NCI-H128 (cell line): ENCODE measurements at regions not wholly inside any gene's neighbourhood (a gene's known extent, or its start where the extent isn't known, plus 50 kb on each side); places are given as distances from the start of the nearest gene placed in this dataset.
"Not testable (repeated sequence)": the region's sequence is repeated elsewhere in the genome, so short reads cannot be mapped to it uniquely, and the experiment has no call there.

Source experiments
- DNase-seq: peaks from one replicate; lab custom pipeline; 2025; ENCODE audit not compliant: unreplicated experiment; lab: John Stamatoyannopoulos, UW

DNA sequence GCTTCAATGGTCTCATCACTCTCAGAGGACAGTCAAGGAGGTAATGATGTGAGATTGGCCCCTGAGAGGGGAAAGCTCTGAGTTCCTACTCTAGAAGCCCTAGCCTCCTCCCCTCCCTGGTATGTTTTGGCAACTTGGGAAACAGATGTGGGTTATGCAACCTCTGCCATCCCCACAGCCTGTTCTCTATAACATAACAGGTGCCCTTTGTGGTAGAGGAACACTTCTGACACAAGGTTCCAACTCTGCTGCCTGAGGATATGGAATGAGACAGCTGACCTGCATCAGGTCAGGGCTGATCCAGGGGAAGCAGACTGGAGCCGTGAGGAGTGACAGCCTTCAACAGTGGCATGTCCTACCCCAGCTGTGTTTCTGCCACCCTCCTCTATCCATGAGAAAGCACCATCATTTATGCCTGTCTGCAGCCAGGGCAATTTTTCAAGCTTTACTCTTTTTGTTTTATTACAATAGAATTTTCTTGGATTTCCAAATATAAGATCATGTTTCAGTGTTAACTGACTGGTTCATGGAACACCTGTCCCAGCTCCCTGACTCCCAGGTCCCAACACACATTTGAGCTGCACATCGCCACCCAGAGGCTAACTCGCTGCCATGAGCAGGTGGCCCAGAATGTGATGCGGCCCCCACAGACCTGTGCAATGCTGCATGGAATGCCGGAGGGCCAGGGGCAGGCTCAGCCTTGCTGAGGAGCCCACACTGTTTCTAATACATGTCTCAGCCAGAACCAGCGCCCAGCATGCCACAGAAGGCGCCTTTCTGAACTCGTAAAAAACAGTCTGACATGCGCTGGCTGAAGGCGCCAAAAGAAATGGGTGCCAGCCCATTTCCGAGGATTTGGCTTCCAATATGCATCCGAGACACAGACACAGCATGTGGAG lies 124.8 kb upstream of the CHST15 start:
- no peak for DNase-seq

DNA sequence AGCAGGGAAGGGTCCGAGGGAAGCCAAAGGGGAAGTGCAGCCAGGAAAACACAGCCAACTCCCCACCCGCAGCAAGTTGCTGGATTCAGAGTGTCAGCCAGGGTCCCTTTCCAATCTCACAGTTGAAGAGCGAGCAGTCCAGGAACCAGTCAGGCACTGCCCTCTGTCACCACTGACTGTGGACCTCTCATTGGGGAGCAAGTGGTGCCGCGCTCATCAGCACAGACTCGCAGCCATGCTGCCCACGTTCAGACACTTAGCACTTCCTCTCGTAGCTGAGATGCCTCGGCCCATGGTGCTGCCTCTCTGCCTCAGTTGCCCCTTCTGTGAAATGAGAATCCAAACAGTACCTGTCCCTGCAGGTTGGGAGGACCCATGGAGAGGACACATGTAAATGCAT lies 123.6 kb upstream of the CHST15 start:
- DNase-seq, result no peak

DNA sequence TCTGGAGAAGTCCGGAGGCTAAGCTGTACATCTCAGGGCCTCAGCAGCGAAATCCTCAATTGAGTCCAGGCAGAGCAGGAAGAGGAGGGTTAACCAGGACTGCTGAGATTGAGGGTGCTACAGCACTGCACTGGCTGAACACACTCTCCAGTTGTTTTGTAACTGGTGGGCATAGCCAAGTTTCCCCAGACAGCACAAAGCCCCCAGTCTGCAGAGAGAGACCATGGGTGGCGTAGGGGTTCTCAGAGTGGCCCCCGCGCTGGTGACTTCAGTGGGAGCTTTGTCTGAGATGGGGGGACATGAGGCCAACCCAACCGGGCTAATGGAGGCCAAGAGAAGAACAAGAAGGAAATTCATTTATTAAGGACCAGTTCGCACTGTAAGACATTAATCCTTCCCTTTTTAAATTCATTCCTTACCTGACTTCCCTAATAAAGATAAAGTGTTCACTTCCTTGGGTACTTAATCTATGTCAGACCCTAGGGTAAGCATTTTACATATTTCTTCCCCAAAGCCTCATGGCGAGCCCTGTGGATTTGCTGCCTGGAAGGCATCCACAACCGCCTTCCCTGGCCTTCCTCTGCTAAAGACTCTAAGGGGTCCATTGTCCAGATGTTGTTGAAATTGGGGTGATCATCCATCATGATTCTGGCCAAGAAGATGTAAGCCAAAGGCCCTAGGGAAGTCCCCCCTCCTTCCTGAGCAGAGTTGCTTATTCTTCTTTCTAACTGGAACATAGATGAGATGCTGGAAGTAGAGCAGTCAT lies 121.4 kb upstream of the CHST15 start:
- no peak for DNase-seq

DNA sequence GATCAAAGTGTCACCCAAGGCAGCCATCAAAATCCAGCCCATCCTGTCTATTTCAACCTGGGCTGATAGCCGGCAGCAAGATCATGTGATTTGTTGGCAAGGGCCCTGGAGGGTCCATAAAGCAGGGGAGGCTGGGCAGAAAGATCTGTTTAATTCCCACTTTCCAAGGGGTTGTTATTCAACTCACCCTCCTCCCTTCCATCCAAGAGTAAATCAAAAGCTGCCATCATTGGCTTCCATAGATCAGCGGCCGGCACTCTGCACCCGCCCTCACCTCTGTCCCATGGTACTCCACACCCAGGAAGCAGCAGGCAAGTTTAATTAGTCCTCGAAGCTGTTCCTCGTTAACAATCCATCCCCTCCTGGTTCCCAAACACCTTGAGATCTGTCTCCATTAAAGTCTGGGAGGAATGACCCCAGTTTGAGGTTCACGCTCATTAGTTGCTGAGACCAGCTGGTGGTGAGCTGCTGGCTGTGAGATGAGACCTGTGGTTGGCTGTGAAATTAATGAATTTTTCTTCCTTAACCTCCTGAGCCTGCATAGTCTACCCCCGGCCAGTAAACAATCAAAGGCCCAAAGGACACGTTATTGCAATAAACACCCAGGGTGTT lies 120.6 kb upstream of the CHST15 start:
- DNase-seq, result no peak

DNA sequence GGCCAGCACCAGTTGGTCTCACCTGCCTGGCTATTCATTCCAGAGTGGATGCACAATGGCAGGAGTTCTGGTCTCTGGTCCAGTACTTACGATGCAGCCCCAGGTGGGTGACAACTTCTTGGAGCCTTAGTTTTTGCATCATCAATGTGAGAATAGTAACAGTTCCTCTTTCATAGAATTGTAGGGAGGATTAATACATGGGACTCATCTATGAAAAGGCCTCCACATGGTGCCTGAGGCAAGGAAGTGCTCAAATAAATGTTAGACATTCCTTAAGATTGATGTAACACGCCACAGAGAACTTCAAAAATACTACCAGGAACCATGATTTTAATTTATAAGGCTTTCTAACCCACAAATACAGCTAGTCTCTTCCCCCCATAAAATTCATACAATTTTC lies 120.1 kb upstream of the CHST15 start:
- DNase-seq, result no peak

DNA sequence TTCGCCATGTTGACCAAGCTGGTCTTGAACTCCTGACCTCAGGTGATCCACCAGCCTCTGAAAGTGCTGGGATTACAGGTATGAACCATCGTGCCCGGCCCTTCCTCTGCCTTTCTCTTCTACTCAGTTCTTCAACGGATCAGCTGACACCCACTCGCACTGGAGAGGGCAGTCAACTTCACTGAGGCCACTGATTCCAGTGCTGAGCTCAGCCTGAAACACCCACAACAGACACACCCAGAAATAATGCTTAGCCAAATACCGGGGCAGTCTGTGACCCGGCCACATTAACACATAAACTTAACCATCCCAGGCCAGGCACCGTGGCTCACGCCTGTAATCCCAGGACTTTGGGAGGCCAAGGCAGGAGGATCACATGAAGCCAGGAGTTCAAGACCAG lies 119.3 kb upstream of the CHST15 start:
- no peak for DNase-seq

DNA sequence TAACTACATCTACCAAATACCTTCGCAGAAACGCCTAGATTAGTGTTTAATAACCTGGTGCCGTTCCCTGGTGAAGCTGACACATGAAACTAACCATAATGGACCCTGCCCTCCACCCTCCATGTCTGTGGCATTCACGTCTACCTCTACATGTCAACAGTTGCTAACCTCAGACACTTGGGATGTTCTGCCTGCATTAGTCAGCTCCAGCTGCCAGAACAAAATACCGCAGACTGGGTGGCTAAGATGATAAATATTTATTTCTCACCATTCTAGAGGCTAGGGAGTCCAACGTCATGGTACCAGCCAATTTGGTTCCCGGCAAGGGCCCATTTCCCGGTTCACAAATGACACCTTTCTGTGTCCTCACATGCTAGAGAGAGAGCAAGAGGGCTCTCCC lies 118.5 kb upstream of the CHST15 start:
- DNase-seq, result no peak

DNA sequence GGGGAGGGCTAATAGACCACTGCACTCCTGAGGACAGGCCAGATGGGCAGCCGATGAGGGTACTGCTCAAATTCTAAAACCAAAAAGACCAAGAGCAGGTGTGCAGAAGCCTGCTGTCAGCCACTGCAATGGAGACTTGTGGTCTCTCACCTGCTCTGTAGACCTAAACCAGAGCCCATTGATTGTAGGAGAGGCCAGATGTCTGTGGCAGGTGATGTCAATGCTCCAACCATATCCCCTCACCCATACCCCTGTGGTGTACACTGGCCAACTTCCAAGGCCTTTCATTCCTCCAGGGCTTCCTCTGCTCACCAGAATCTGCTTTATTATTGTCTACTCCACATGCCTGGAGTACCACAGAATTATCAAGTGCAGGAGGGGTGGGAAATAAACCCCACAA lies 116.9 kb upstream of the CHST15 start:
- no peak for DNase-seq

DNA sequence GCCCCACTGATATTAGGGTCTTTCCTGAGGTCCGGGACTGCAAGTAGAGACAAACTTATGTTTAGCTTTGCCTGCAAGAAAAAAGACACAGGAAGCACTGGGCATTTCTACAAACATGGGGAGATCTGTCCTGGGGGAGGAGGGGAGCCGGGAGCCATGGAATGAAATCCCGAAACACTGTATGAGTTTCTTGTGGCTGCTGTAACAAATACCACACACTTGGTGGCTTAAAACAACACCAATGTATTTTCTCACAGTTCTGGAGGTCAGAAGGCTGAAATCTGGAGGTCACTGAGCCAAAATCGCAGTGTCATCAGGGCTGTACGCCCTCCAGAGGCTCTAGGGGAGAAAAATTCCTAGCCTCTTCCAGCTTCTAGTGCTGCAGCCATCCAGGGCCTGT lies 114.0 kb upstream of the CHST15 start:
- no peak for DNase-seq

DNA sequence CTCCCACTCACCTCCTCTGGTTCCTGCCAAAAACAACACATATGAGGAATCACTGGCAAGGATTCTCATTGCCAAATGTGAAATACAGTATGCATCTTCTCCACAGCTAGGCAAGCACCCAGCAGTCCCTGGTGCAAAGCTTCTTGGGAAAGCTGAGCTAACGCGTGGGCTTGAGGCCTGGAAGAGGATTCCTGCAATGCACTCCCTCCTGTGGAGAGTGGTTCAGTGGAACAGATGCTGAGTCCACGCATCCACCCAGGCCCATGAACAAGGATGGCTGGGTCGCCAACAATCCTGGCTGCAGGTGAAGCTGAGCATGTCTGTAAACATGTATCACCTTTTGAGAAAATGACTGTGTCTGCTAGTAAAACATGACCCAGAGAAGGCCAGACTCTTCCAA lies 113.2 kb upstream of the CHST15 start:
- no peak for DNase-seq

DNA sequence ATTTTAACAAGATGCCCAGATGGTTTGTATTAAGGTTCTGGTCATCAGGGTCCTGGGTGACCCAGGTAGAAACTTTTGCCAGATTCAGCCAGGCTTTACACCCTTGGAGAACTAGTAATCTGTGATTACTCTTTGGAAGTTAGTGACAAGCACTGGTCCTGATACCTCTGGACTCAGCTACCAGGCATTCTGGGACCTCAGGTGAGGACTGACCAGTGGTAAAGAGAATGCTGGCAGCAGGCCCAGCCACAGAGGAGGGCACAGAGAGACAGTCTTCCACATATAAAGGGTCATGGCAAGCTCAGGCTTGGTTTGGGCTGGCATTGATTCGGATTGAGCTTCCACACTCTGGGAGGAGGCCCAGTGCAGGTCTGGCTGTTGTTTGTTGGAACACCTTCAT lies 112.0 kb upstream of the CHST15 start:
- no peak for DNase-seq

DNA sequence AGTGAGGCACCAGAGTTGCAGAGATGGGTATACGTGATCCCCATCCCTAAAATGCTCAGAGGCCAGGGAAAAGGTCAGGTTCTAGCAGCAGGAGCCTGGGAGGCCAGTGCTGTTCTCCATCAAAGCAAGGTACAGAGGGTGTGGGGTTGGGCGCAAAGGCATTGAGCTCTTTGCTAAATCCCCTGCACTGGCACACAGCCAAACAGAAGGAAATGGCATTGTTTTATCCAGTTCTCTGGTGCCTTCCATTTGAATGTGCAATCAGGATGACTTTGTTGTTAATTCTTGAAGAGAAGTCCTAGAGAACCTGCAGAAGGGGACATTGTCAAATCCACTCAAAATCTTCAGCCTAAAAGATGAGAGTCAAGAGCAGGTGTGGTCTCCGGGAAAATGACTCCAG lies 111.3 kb upstream of the CHST15 start:
- DNase-seq, result no peak

DNA sequence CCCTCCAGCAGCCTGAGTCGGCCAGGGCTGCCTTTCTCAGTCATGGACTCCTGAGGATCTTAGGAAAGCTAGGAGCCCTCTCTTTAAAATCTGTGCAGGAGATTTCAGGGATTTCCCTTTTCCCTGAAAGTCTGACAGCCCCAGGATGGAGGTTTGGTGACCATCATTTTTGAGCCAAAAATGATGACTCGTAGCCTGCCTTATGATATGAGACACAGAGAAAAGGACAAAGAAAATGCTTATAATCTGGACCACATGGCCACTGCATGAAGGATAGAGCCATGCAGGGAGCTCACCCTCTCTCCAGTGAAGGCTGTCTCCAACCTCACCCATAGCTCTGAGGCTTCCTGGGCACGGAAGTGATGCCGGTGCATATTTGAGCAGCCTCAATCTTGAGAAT lies 106.6 kb upstream of the CHST15 start:
- no peak for DNase-seq

DNA sequence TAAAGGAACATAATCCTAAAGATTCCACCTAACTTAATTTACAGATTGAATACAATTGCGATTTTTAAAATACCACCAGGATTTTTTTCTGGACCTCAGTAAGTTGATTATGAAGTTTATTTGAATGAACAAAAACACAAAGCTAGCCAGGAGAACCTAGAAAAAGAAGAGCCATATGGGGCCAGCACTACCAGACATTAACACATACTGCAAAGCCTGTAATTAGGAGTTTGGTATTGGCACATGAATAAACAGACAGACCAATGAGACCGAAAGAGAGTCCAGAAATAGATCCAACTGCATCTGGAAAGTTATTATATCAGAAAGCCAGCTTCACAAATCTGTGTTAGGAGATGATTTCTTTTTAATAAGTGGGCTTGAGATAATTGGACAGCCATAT lies 105.5 kb upstream of the CHST15 start:
- DNase-seq, result no peak

DNA sequence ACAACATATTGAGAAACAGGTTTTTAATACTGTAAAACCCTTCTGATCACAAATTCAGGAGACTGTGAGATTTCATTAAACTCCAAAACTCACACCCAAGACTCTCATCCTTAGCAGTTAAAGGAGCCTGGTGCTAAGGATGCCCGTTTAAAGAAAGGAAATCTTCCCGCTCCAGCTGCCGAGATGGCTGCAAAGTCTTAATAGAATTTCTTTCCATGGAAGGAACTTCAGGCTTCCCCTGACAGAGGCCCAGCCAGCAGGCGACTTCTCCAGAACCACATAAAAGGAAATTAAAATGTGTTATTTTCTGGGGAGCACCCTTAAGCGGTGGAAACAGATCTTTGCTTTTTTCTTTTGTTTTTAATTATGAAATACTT lies 104.7 kb upstream of the CHST15 start:
- no peak for DNase-seq

DNA sequence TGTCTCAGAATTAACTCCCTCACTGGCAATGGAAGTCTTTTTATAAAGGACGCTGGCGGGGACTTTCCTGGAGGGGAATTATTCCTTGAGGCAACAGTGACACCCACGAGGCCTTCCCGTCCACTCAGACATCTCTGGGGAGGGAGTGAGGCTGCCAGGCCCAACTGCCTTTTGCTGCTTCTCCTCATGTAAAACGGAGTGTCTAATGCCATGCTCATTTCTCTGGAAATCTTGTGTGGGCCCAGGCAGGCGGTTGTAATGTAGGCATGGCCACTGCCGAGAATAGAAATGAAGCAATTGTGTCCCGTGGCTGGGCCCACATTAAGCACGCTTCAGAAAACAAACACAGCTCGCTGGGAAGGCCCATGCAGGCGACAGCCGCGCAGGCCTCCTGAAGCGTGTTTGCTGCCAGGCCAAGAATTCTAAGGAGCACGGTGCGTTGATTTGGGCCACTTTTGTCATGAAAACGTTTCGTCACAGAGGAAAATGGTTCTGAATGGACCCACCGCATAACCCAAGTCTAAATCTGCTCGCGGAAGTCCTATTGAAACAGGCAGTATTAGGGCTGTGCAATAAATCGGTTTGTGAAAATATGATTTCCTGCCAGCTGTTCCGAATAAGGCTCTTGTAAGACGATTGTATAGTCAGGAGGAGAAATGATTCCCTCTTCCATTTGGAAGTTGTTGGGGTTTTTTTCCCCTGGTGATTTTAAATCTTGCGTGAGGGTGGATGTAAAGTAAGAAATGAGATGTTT lies 104.2 kb upstream of the CHST15 start:
- no peak for DNase-seq

DNA sequence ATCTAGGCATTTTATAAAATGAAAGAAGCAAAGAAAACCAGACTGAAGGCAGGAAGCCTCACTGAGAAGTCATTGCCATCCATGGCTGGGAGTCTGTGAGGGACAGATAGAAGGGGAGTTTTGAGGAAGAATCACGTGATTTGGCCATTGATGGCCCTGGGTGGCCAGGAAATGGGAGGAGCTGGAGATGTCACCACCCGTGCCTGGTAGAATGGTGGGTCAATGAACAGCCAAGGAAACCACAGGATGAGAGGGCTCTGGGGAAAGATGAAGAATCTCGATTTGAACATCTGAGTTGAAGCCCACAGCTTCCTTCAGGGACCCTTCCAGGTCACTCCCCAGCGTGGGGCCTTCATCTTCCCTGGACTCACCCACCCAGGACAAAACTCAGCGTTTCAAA lies 103.3 kb upstream of the CHST15 start:
- DNase-seq, result no peak

DNA sequence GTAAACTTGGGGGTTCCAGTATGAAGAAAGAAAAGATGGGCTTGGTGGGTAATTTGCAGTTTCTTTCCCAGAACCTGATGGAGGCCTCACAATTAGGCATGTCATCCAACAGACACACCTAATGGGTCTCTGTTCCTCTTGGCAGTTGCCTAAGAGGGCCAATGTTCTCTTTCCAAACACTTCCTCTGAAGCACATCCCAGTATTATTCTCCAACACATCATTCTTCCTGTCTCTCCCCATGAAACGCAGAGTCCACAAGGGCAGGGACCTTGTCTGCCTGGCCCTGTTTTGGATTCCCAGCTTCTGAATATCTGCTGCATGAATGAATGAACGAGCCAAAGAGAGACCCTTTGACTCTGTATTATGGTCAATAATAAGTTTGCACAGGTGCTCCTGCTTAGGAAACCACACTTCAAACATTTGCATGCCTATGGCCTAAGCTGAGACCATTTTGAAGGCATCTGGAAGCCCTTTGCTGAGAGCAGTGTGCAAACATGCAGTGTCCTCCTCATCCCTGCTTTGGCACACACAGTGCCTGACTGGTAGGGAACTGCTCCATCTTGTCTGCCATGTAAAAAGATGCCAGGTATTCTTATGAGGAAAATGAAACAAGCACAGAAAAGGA lies 100.9 kb upstream of the CHST15 start:
- DNase-seq, result no peak

DNA sequence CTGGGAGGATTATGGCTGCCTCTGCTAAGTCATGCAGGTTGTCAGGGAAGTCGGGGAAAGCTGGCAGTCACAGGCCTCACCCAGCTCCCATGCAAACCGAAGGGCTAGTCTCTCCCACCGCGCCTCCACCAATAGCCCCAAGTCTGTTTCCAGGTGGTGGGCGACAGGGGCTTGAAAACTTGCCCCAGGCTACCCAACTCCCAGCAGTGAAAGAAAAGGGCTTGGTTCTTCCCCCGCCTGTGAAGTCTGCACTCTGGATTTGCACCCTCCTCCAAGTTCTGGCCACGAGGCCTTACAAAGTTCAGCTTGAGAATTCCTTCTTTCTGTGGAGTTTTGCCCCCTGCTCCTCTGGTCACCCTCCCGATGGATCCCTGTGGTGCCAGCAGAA lies 99.9 kb upstream of the CHST15 start:
- DNase-seq, result no peak

DNA sequence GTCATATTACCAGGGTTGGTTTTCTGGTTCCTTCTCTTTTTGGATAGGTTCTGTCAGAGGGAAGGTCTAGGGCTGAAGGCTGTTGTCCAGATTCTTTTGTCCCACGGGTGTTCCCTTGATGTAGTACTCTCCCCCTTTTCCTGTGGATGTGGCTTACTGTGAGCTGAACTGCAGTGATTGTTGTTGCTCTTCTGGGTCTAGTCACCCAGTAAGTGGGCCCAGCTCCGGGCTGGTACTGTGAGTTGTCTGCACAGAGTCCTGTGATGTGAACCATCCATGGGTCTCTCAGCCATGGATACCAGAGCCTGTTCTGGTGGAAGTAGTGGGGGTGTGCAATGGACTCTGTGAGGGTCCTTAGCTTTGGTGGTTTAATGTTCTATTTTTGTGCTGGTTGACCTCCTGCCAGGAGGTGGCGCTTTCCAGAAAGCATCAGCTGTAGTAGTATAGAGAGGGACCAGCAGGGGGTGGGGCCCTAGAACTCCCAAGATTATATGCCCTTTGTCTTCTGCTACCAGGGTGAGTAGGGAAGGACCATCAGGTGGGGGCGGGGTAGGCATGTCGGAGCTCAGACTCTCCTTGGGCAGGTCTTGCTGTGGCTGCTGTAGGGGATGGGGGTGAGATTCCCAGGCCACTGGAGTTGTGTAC lies 99.4 kb upstream of the CHST15 start:
- DNase-seq, result not testable (repeated sequence)
